Neural cell (in vitro differentiated cells): ENCODE measurements at regions not wholly inside any gene's neighbourhood (a gene's known extent, or its start where the extent isn't known, plus 50 kb on each side); places are given as distances from the start of the nearest gene placed in this dataset.

Experiments
- H2AFZ ChIP-seq: fragments of 200-600, 300-800 bp; sonication (generic), shearing (Covaris generic); 2 replicates; pipeline ENCODE4 v1.6.0; 2014; ENCODE audit warnings: low read depth, mild to moderate bottlenecking, antibody characterized with exemption, low read length, moderate library complexity
- H3F3A ChIP-seq: fragments of 200-600 bp; shearing (Covaris generic); 2 replicates; pipeline ENCODE4 v1.6.1; 2016; ENCODE audit warnings: mild to moderate bottlenecking, moderate library complexity, mixed read lengths, antibody characterized with exemption, low read length; ENCODE audit not compliant: insufficient read depth, poor library complexity, severe bottlenecking
- H3K27ac ChIP-seq: fragments of 200-600, 300-800 bp; sonication (generic), shearing (Covaris generic); 2 replicates; pipeline ENCODE4 v1.5.1; 2014; ENCODE audit warnings: mild to moderate bottlenecking, low read length, moderate library complexity
- H3K27me3 ChIP-seq: fragments of 300-800, 200-600 bp; sonication (generic), shearing (Covaris generic); 2 replicates; pipeline ENCODE4 v1.6.0; 2014; ENCODE audit warnings: mild to moderate bottlenecking, low read depth, low read length, moderate library complexity; ENCODE audit not compliant: insufficient read depth
- H3K36me3 ChIP-seq: fragments of 300-800, 200-600 bp; sonication (generic), shearing (Covaris generic); 2 replicates; pipeline ENCODE4 v1.5.1; 2014; ENCODE audit warnings: mild to moderate bottlenecking, antibody characterized with exemption, low read length, moderate library complexity; ENCODE audit not compliant: insufficient read depth
- H3K4me2 ChIP-seq: fragments of 300-800, 200-600 bp; sonication (generic), shearing (Covaris generic); 2 replicates; pipeline ENCODE4 v1.6.0; 2014; ENCODE audit warnings: mild to moderate bottlenecking, low read length
- H3K4me3 ChIP-seq: fragments of 300-800, 200-600 bp; sonication (generic), shearing (Covaris generic); 2 replicates; pipeline ENCODE4 v1.5.1; 2014; ENCODE audit warnings: mild to moderate bottlenecking, low read length, moderate library complexity
- H3K79me2 ChIP-seq: fragments of 200-600 bp; shearing (Covaris generic); replicated peaks from 2 replicates; pipeline ENCODE4 v1.6.0; 2014; ENCODE audit warnings: mild to moderate bottlenecking, low read length, moderate library complexity; ENCODE audit not compliant: insufficient read depth
- H3K9ac ChIP-seq: fragments of 300-800, 200-600 bp; sonication (generic), shearing (Covaris generic); 2 replicates; pipeline ENCODE4 v1.6.1; 2016; ENCODE audit warnings: mild to moderate bottlenecking, low read length, mixed read lengths
- H3K9me2 ChIP-seq: fragments of 200-600 bp; shearing (Covaris generic); 2 replicates; pipeline ENCODE4 v1.6.1; 2016; ENCODE audit warnings: mild to moderate bottlenecking, low read length, mixed read lengths; ENCODE audit not compliant: insufficient read depth
- H3K9me3 ChIP-seq: fragments of 200-600, 300-800 bp; sonication (generic), shearing (Covaris generic); 2 replicates; pipeline ENCODE4 v1.6.1; 2016; ENCODE audit warnings: mild to moderate bottlenecking, mixed run types, low read length, moderate library complexity, mixed read lengths
- H4K20me1 ChIP-seq: fragments of 200-600 bp; shearing (Covaris generic); 2 replicates; pipeline ENCODE4 v1.6.1; 2016; ENCODE audit warnings: mild to moderate bottlenecking, mixed run types; ENCODE audit not compliant: insufficient read depth
- EP300 ChIP-seq: fragments of 450-650 bp; conservative IDR thresholded peaks from 2 replicates; pipeline ENCODE4 v1.6.1; 2014; ENCODE audit warnings: antibody characterized with exemption, mild to moderate bottlenecking, moderate library complexity; ENCODE audit not compliant: poor library complexity, severe bottlenecking
- EZH2 ChIP-seq: fragments of 200-600, 300-800 bp; shearing (Covaris generic), sonication (generic); IDR thresholded peaks from 2 replicates; pipeline ENCODE4 v1.6.1; 2014; ENCODE audit warnings: antibody characterized with exemption, low read length, borderline replicate concordance, mild to moderate bottlenecking; ENCODE audit not compliant: insufficient read depth, poor library complexity, severe bottlenecking
- MXI1 ChIP-seq: fragments of 450-650 bp; conservative IDR thresholded peaks from 2 replicates; pipeline ENCODE4 v1.6.1; 2014; ENCODE audit warnings: antibody characterized with exemption, mild to moderate bottlenecking; ENCODE audit not compliant: poor library complexity, severe bottlenecking
- POLR2AphosphoS5 ChIP-seq: IDR thresholded peaks from 2 replicates; pipeline ENCODE4 v1.6.1; 2012
- RAD21 ChIP-seq: fragments of 450-650 bp; conservative IDR thresholded peaks from 2 replicates; pipeline ENCODE4 v1.6.1; 2014; ENCODE audit warnings: antibody characterized with exemption, mild to moderate bottlenecking, moderate library complexity
- SMC3 ChIP-seq: fragments of 450-650 bp; conservative IDR thresholded peaks from 2 replicates; pipeline ENCODE4 v1.6.1; 2014; ENCODE audit warnings: antibody characterized with exemption, mild to moderate bottlenecking, moderate library complexity; ENCODE audit not compliant: poor library complexity
- TAF1 ChIP-seq: IDR thresholded peaks from 2 replicates; pipeline ENCODE4 v1.6.1; 2012; ENCODE audit warnings: low read depth
- TF ChIP-seq, protein P1 (sequence below): fragments of 450-650 bp; IDR thresholded peaks from 2 replicates; pipeline ENCODE4 v1.5.1; 2014; ENCODE audit warnings: antibody characterized with exemption, mild to moderate bottlenecking, moderate library complexity; ENCODE audit not compliant: poor library complexity, severe bottlenecking
- TF ChIP-seq, protein P2 (sequence below): IDR thresholded peaks from 2 replicates; pipeline ENCODE4 v1.6.1; 2012; ENCODE audit warnings: borderline replicate concordance

DNA sequence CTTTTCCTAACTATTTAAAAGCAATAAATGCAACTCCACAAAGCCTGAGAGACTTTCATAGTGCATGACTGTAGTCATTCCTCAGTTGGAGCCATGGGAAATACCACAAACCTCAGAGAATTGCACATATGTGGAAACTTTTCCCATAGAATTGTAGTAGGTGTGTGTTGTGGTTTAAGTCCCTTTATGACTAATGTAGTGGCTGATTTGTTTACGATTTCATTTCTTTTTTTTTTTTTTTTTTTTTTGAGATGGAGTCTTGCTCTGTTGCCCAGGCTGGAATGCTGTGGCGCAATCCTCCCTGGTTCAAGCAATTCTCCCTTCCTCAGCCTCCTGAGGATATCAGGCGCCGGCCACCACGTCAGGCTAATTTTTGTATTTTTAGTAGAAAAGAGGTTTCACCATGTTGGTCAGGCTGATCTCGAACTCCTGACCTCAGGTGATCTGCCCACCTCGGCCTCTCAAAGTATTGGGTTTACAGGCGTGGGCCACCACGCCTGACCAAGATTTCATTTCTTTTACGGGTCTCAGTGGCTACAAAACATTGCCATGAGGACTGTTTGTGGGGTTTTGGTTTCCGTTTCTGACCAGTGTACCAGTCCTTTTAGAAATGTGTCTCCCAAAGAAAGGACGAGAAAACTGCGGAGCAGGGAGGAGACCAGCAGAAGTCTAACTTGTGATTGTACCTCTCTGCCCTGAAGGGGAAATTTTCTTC, 212.1 kb upstream of the MARCKS start:
- Histone ChIP-seq H3K79me2 (no peaks in the 10 kb centered on the region), H3K9ac (no peak overlapping the region), H3K9me3 (no peaks in the 10 kb centered on the region), H4K20me1 (no peaks in the 10 kb centered on the region), H3K27me3 (no peaks in the 10 kb centered on the region), H3K4me2 (no peak overlapping the region), H3K27ac (no peak overlapping the region), H3K36me3 (no peaks in the 10 kb centered on the region), H2AFZ (no peak overlapping the region), H3F3A (no peaks in the 10 kb centered on the region), H3K4me3 (no peak overlapping the region), H3K9me2 (no peaks in the 10 kb centered on the region)
- TF ChIP-seq MXI1 (no peak), RAD21 (no peak), SMC3 (no peak)
- TF ChIP-seq, protein P1, sequence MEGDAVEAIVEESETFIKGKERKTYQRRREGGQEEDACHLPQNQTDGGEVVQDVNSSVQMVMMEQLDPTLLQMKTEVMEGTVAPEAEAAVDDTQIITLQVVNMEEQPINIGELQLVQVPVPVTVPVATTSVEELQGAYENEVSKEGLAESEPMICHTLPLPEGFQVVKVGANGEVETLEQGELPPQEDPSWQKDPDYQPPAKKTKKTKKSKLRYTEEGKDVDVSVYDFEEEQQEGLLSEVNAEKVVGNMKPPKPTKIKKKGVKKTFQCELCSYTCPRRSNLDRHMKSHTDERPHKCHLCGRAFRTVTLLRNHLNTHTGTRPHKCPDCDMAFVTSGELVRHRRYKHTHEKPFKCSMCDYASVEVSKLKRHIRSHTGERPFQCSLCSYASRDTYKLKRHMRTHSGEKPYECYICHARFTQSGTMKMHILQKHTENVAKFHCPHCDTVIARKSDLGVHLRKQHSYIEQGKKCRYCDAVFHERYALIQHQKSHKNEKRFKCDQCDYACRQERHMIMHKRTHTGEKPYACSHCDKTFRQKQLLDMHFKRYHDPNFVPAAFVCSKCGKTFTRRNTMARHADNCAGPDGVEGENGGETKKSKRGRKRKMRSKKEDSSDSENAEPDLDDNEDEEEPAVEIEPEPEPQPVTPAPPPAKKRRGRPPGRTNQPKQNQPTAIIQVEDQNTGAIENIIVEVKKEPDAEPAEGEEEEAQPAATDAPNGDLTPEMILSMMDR, result no peak

DNA sequence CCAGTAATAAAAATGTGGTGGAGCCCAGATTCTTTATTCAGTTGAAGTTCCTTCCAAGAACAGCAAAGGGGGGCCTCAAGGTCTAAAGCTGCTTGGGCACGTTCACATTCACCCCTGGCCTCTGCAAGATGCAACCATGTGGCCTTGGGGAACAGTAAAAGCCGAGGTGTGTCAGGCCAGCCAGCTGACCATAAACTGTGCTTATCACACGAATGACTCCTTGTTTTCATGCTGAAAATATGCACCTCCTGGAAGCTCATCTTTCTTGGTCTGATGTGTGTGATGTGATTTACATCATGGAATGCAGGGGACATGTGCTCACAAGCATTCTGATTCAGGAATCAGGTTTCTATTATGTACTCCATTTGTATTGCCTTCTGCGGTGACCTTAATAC, 211.6 kb upstream of the MARCKS start:
- H3K9ac ChIP-seq, result no peak overlapping the region
- no peak for TF ChIP-seq POLR2AphosphoS5
- TF ChIP-seq TAF1, result no peak
- TF ChIP-seq EP300, result no peak
- no peak for TF ChIP-seq EZH2
- TF ChIP-seq, protein P2, sequence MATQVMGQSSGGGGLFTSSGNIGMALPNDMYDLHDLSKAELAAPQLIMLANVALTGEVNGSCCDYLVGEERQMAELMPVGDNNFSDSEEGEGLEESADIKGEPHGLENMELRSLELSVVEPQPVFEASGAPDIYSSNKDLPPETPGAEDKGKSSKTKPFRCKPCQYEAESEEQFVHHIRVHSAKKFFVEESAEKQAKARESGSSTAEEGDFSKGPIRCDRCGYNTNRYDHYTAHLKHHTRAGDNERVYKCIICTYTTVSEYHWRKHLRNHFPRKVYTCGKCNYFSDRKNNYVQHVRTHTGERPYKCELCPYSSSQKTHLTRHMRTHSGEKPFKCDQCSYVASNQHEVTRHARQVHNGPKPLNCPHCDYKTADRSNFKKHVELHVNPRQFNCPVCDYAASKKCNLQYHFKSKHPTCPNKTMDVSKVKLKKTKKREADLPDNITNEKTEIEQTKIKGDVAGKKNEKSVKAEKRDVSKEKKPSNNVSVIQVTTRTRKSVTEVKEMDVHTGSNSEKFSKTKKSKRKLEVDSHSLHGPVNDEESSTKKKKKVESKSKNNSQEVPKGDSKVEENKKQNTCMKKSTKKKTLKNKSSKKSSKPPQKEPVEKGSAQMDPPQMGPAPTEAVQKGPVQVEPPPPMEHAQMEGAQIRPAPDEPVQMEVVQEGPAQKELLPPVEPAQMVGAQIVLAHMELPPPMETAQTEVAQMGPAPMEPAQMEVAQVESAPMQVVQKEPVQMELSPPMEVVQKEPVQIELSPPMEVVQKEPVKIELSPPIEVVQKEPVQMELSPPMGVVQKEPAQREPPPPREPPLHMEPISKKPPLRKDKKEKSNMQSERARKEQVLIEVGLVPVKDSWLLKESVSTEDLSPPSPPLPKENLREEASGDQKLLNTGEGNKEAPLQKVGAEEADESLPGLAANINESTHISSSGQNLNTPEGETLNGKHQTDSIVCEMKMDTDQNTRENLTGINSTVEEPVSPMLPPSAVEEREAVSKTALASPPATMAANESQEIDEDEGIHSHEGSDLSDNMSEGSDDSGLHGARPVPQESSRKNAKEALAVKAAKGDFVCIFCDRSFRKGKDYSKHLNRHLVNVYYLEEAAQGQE, result no peak
- TF ChIP-seq RAD21, result no peak
- TF ChIP-seq SMC3, result no peak
- TF ChIP-seq, protein P1, result no peak
- no peak for TF ChIP-seq MXI1
- H3K9me2 ChIP-seq, result no peaks in the 10 kb centered on the region
- no peaks in the 10 kb centered on the region for H3F3A ChIP-seq
- no peaks in the 10 kb centered on the region for H3K27me3 ChIP-seq
- H3K36me3 ChIP-seq, result no peaks in the 10 kb centered on the region
- H3K4me3 ChIP-seq, result no peak overlapping the region
- no peaks in the 10 kb centered on the region for H3K79me2 ChIP-seq
- H2AFZ ChIP-seq, result no peak overlapping the region
- H4K20me1 ChIP-seq, result no peaks in the 10 kb centered on the region
- H3K27ac ChIP-seq, result no peak overlapping the region
- H3K9me3 ChIP-seq, result no peaks in the 10 kb centered on the region
- H3K4me2 ChIP-seq, result no peak overlapping the region
